NCI-H128 (cell line): ENCODE measurements at regions not wholly inside any gene's neighbourhood (a gene's known extent, or its start where the extent isn't known, plus 50 kb on each side); places are given as distances from the start of the nearest gene placed in this dataset.
"Not testable (repeated sequence)": the region's sequence is repeated elsewhere in the genome, so short reads cannot be mapped to it uniquely, and the experiment has no call there.

Source experiments
- DNase-seq: peaks from one replicate; lab custom pipeline; 2025; ENCODE audit not compliant: unreplicated experiment; lab: John Stamatoyannopoulos, UW

DNA sequence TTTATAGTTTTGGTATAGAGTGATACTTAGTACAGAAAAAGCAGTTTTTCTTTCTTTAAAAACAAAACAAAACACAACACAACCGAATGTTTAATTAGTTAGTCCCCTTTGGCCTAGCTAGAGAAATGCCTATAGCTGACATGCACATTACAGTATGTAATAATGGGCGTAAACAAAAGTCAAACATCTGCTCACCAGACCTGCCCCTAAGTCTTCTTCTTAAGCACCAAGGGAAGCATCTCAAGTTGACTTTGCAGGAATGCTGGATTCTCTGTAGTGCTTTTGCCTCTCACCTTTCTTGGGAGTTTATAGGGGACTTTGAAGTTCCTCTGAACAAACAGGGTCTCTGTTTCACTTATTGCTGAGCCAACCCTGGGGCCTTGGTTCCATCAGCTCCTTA lies 143.7 kb downstream of the TM2D1 start:
- no peak for DNase-seq

DNA sequence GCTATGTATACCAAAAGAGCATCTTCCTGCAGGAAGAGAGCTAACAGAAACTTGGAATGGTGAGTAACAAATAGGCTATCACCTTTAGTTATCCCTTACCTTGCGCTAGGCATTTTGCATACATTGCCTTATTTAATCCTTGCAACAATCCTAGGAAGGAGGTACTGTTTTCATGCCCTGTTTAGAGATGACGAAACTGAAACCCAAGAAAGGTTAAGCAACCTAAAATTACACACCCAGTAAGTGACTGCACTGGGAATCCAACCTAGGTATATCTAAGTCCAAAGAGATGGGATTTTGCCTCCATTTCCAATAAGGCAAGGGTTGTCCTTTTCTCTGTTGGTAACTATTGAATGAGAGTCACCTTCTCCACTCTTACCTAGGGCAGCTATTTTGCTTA lies 144.5 kb downstream of the TM2D1 start:
- DNase-seq = no peak

DNA sequence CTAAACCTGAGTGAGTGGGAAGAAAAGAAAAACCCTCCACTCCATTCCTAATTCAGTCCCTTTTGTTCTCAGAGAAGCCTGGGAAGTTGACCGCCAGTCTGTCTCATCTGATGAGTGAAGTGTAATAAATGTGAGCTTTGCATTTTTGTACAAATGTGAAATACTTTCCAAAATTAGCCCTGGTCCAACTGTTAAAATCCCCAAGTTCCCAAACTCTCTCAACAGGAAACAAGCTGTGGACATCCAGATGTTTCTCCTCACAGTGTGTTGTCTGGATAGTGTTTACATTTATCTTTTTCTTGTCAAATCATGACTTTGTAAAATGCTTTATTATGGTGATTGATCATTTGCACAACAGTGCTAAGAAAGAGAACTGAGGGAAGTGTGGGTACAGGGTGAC lies 145.1 kb downstream of the TM2D1 start:
- DNase-seq = no peak

DNA sequence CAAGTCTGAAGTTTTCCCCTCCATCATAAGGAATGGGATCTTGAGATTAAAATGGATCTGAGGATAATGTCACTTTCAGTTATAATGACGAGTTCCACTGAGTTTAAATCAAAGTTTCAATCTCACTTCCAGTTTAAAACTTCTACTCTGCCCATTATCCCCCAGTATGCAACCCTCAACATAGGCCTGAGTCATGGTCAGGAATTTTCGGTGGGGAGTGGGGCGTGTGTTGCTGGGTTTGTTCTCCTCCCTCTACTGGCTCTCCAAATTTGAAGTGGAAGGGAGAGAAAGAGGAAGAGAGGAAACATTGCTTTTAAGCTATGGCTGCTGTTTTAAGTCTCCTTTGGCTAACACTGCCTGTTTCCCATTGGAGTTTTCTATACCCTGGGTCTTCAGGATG lies 152.9 kb downstream of the TM2D1 start:
- no peak for DNase-seq

DNA sequence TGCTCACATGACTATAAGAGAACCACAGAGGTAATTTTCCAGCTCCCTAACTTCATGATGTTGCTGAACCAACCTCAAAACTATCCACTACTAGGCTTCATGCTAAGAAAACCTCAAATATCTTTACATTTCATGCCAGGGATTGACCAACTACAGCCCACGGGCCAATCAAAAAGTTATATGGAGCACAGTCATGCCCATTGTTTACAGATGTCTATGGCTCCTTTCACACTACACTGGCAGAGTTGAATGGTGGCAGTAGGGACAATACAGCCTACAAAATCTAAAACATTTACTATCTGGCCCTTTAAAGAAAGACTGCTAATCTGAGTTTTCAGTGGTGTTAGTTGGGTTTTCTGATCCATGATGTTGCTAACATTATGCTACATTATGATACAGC lies 154.8 kb downstream of the TM2D1 start:
- no peak for DNase-seq

DNA sequence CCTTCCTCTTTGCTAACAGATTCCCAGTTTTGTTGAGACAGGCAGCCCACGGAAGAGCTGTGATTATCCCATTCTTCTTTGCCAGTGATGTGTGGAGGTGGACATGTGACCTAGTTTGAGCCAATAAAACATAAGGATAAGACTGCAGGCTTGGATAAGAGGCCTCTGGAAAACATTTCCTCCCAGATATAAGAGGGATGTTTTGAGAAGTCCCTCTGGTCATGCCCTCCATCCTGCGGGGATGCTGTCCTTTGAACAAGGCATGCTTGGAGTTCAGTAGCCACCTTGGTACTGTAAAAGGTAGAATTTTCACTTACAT lies 155.7 kb downstream of the TM2D1 start:
- DNase-seq = no peak

DNA sequence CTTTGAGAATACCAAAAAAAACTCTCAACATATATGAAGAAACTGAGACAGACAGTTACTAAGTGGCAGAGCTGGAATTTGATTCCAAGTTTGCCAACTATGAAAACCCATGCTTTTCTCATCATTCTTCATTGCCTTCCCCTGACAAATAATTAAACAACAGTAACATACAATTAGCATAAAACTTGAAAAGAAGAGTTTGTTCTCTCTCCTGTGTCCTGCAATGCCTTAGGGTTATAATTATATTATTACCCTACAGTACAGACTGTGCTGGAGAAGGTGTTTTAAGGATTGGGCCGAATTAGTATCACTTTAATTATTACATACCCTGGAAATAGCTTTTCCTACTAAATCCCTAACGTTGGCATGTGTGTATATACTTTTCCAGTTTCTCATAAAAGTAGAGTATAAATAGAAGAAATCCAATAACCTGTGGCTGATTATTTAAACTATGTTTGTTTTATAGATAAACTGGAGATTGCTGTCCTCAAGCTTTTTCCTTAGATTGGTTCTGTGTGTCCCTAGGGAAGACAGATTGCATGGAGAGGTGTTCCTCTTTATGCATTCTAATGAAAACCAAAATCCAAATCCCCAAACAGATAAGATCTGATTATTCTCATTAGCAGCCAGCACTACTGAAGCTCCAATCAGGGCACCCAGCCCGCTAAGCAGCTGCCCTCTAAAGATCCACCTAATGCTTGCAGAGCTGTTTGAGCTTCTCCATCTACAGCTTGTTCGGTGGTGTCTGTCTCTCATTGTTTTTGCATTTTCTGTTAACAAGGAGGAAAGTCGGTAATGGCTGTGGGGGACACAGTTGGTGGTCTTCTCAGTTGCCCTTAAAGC lies 156.3 kb downstream of the TM2D1 start:
- no peak for DNase-seq

DNA sequence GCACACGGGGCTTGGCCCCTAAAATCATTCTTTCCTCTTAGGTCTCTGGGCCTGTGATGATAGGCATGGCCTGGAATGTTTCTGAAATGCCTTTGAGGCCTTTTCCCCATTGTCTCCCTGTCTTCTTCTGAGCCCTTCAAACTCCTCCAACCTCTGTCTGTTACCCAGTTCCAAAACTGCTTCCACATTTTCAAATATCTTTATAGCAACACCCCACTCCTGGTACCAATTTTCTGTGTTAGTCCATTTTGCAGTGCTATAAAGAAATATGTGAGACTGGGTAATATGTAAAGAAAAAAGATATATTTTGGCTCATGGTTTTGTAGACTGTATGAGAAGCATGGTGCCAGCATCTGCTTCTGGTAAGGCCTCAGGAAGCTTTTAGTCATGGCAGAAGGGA lies 158.8 kb downstream of the TM2D1 start:
- DNase-seq = no peak

DNA sequence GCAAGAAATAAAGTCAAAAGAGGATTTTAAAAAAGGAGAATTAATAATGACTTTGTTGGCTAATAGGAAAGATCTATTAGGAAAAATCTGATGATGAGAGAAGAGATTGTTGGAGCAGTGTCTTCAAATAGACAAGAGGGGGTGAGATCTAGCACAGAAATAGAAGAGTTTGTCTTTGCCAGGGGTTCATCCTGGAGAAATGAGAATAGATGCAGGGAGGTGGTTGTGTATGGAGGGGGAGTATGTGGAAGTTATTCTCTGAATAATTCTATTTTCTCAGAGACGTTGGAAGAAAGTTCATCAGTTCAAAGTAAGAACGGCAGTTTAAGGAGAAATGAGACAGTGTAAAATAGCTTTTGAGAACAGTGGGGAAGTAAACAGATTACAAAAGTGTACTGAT lies 161.3 kb downstream of the TM2D1 start:
- no peak for DNase-seq

DNA sequence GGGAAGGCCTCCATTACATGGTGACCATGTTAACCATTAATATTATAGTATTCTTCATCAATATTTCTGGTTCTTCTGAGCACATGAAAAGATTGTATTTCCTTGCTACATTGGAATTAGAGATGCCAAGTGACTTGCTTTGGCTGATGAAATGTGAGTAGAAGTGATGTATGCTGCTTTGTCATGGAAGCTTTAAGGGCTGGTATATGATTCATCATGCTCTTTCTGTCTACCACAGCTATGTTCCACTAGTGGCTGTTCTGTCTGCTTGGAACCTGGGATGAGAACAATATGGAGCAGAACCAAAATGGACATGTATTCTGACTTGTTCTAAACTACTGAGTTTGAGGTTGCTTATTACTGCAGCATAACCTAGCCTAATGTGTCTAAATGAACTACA lies 163.3 kb downstream of the TM2D1 start:
- no peak for DNase-seq

DNA sequence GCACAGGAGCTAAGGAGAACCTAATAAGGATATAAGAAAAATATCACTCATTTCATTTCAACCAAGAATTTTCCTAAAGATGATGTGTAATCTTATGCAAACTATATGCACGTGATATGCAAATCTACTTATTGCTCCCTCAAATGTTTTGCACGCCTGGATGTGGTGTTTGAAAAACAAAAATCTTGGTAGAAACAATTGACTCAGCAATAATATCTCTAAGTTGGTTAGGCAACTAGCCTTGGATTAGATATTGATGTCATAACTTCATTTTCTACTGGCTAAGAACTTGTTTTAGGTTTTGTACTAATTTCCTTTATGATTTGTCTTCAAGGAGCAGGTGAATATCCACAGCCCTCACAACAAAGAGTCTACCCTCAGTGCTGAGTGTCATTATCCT lies 164.6 kb downstream of the TM2D1 start:
- no peak for DNase-seq

DNA sequence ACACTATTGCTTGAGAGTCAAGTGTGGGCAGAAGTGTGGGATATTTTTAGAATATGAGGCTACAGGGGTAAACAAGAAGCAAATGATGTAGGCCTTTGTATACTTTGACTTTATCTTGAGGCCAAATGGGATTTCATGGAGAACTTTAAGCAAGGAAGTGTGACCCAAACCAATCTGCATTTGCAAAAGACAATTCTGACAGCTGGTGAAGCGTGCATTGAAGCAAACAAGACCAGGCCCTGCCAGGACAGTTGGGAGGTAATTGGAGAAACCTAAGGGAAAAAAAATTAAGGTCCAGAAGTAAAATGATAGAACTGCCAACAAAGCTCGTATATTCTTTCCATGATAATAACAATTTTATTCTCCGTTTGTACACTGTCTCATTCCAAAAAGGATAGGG lies 168.3 kb downstream of the TM2D1 start:
- no peak for DNase-seq

DNA sequence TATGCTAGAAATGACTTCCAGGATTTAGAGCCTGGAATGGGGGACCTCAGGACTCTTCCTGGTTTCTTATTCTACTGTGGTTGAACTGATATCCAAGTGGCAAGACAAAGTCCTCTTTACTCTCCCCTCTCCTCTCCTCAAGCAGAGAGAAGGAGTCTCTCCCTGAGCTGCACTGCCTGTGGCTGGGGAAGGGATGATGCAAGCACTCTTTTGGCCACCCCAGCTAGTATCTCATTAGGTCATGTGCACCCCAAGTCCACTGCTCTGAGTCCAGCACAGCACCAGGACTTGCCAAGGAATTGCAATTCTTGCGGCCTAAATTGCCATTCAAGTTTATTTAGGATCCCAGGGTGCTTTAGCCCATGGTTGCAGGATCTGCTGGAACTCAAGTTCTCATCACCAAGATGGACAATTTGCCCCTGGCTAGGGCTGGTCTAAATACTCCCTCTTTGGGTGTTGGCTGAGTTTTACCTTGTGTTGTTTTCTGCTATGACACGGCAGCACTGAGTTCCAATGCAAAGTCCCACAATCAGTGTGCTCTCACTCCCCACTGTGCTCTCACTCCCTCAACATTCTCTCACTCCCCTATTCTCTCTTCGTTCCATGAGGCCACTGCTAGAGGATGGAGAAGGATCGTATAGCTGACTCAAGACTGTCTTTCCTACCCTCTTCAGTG lies 172.2 kb downstream of the TM2D1 start:
- DNase-seq = no peak

DNA sequence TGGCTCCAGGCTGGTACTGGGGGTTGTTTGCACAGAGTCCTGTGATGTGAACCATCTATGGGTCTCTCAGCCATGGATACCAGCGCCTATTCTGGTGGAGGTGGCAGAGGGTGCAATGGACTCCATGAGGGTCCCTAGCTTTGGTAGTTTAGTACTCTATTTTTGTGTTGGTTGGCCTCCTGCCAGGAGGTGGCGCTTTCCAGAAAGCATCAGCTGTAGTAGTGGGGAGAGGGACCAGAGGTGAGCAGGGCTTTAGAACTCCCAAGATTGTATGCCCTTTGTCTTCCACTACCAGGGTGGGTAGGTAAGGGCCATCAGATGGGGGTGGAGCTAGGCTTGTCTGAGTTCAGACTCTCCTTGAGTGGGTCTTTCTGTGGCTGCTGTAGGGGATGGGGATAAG lies 177.6 kb downstream of the TM2D1 start:
- not testable (repeated sequence) for DNase-seq

DNA sequence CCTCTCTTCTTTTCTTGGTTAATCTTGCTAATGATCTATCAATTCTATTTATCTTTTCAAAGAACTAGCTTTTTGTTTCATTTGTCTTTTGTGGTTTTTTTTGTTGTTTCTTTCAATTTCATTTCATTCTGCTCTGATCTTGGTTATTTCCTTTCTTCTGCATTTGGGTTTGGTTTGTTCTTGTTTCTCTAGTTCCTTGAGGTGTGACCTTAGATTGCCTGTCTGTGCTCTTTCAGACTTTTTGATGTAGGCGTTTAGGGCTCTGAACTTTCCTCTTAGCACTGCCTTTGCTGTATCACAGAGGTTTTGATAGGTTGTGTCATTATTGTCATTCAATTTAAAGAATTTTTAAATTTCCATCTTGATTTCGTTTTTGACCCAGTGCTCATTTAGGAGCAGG lies 180.1 kb downstream of the TM2D1 start:
- DNase-seq = not testable (repeated sequence)

DNA sequence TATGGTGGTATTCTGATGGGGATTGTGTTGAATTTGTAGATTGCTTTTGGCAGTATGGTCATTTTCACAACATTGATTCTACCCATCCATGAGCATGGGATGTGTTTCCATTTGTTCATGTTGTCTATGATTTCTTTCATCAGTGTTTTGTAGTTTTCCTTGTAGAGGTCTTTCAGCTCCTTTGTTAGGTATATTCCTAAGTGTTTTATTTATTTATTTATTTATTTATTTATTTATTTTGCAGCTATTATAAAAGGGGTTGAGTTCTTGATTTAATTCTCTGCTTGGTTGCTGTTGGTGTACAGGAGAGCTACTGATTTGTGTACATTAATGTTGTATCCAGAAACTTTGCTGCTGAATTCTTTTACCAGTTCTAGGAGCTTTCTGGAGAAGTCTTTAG lies 181.4 kb downstream of the TM2D1 start:
- not testable (repeated sequence) for DNase-seq

DNA sequence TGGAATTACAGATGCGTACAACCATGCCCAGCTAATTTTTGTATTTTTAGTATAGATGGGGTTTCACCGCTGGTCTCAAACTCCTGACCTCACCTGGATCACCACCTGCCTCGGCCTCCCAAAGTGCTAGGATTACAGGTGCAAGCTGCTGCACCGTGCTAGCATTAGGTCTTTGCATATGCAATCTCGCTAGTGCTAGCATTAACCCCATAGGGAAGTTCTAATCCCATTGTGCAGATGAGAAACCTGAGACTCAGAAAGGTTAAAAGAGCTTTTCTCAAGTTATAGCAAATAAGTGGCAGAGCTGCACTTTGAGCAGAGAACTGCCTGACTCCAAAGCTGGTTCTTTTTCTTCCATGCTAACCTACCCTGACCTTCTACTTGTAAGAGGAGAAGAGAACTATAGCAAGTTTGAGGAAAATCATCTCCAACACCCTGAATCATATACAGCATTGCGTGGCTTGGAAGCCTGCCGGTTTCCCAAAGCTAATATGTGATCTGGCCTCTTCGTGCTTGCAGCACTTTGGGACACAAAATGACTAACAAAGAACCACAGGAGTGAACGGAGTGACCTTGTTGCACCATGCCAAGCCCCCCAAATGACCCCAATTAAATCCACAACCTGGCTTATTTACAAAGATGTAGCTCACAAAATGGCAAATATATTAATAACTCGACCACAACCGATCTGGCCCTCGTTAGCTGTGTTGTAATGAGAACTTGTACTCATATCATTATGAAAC lies 185.1 kb downstream of the TM2D1 start:
- no peak for DNase-seq

DNA sequence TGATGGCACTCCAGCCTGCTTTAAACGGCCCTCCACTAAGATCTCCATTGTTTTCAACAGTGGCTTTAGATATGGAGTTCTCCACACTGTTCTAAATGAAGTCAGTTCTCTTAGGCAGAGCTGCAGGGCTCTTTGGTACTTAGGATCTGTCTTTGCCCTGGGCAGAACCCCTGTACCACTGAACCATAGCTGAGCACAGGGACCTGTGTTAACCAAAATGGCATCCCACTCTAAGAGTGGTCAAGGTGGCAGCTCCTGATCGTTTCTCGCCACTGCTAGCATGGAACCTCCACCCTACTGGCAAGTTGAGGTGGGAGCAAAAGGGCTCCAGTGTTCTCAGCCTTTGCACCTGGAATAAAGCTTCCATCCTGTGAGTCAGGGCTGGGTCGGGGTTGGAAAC lies 186.7 kb downstream of the TM2D1 start:
- DNase-seq = no peak

DNA sequence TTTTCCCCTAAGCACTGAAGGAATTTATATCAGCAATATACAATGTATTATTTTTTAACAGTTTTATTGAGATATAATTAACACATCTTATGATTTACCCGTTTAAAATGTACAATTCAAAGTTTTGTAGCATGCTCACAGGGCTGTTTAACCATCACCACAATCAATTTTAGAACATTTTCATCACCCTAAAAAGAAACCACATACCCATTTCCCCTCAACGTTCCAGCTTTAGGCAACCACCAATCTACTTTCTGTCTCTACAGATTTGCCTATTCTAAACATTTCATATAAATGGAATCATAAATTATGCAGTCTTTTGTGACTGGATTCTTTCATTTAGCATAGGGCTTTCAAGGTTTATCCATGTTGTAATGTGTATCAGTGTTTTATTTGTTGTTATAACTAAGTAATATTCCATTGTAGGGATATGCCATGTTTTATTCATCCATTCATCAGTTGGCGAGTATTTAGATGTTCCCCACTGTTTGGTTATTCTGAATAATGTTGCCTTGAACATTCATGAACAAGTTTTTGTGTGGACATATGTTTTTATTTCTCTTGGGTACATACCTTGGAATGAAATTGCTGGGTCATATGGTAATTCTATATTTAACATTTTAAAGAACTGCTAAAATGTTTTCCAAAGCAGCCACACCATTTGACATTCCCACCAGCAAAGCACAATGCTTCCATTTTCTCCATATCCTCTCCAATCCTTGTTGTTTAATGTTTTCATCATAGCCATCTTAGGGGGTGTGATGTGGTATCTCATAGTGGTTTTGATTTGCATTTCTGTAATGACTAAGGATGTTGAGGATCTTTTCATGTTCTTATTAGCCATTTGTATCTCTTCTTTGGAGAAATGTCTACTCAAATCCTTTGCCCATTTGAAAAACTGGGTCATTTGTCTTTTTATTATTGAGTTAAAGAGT lies 188.5 kb downstream of the TM2D1 start:
- no peak for DNase-seq

DNA sequence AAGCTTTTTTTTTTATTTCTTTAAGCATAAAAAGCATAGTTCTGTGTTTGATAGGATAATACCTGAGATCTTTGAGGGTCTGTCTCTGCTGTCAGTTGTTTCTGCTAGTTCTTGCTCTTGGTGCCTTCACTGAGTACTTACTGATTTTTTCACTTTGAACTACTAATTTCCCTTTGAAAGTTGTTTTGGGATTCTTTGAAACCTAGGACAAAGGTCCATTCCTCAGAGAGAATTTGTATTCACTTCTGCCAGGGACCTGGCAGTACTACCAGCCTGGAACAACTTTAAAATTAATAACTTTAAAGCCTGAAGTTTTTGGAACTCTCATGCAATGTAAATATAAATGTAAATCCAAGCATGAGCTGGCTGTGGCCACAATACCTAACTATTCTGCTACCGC lies 190.1 kb downstream of the TM2D1 start:
- DNase-seq = no peak

DNA sequence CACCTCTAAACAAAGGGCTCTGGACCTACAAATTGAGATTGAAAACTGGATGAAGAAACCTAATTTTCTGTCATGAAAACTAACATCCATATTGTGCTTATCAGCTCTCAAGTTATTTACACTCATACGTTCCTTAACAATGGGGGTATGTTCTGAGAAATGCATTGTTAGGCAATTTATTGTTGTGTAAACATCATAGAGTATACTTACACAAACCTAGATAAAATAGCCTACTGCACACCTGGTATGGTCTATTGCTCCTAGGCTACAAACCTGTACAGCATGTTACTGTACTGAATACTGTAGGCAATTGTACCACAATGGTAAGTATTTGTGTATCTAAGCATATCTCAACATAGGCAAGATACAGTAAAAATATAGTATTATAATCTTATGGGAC lies 191.4 kb downstream of the TM2D1 start:
- DNase-seq = no peak
